OCI-LY1 (cell line): ENCODE measurements at regions not wholly inside any gene's neighbourhood (a gene's known extent, or its start where the extent isn't known, plus 50 kb on each side); places are given as distances from the start of the nearest gene placed in this dataset.
"Not testable (repeated sequence)": the region's sequence is repeated elsewhere in the genome, so short reads cannot be mapped to it uniquely, and the experiment has no call there.

ENCODE experiments used
- H2AFZ ChIP-seq: fragments of 200-600 bp; sonication (generic), shearing (Covaris generic); 2 replicates; pipeline ENCODE4 v1.6.0; 2014; ENCODE audit warnings: antibody characterized with exemption, mild to moderate bottlenecking, low read length
- H3F3A ChIP-seq: fragments of 200-600 bp; sonication (generic), shearing (Covaris generic); 2 replicates; pipeline ENCODE4 v1.6.0; 2014; ENCODE audit warnings: mild to moderate bottlenecking, antibody characterized with exemption, low read length, moderate library complexity; ENCODE audit not compliant: insufficient read depth
- H3K27ac ChIP-seq: fragments of 200-600 bp; sonication (generic); 2 replicates; pipeline ENCODE4 v1.5.1; 2014; ENCODE audit warnings: low read length, mixed run types, mild to moderate bottlenecking, low read depth; ENCODE audit not compliant: poor library complexity, severe bottlenecking
- H3K27me3 ChIP-seq: fragments of 200-600 bp; sonication (generic); 2 replicates; pipeline ENCODE4 v1.6.0; 2014; ENCODE audit warnings: antibody characterized with exemption, mild to moderate bottlenecking, low read length, moderate library complexity; ENCODE audit not compliant: insufficient read depth
- H3K36me3 ChIP-seq: fragments of 200-600 bp; sonication (generic); 2 replicates; pipeline ENCODE4 v1.6.1; 2014; ENCODE audit warnings: mild to moderate bottlenecking, antibody characterized with exemption, low read length, moderate library complexity, mixed read lengths; ENCODE audit not compliant: insufficient read depth
- H3K4me1 ChIP-seq: fragments of 200-600 bp; sonication (generic); 2 replicates; pipeline ENCODE4 v1.5.1; 2014; ENCODE audit warnings: mild to moderate bottlenecking, low read length, moderate library complexity; ENCODE audit not compliant: insufficient read depth, severe bottlenecking
- H3K4me2 ChIP-seq: fragments of 200-600 bp; sonication (generic), shearing (Covaris generic); 2 replicates; pipeline ENCODE4 v1.6.1; 2014; ENCODE audit warnings: low read length
- H3K4me3 ChIP-seq: fragments of 200-600 bp; sonication (generic); 2 replicates; pipeline ENCODE4 v1.5.1; 2014; ENCODE audit warnings: low read length, low read depth, mild to moderate bottlenecking, mixed read lengths; ENCODE audit not compliant: poor library complexity, severe bottlenecking
- H3K79me2 ChIP-seq: fragments of 200-600 bp; shearing (Covaris generic); 2 replicates; pipeline ENCODE4 v1.6.1; 2016; ENCODE audit warnings: mixed run types, low read length, mixed read lengths; ENCODE audit not compliant: insufficient read depth
- H3K9ac ChIP-seq: fragments of 200-600 bp; sonication (generic), shearing (Covaris generic); 2 replicates; pipeline ENCODE4 v1.6.1; 2014; ENCODE audit warnings: mild to moderate bottlenecking, low read length, mixed read lengths
- H3K9me2 ChIP-seq: fragments of 200-600 bp; sonication (generic), shearing (Covaris generic); 2 replicates; pipeline ENCODE4 v1.6.1; 2014; ENCODE audit warnings: low read depth, mild to moderate bottlenecking, low read length, mixed read lengths
- H3K9me3 ChIP-seq: fragments of 200-600 bp; shearing (Covaris generic); 2 replicates; pipeline ENCODE4 v1.6.1; 2014; ENCODE audit warnings: low read length, mixed read lengths
- H4K20me1 ChIP-seq: fragments of 200-600 bp; sonication (generic), shearing (Covaris generic); 2 replicates; pipeline ENCODE4 v1.6.0; 2016; ENCODE audit warnings: mild to moderate bottlenecking, low read length; ENCODE audit not compliant: insufficient read depth
- CTCF ChIP-seq: fragments of 200-600 bp; sonication (generic), shearing (Covaris generic); IDR thresholded peaks from 2 replicates; pipeline ENCODE4 v1.5.1; 2017; ENCODE audit warnings: mild to moderate bottlenecking, antibody characterized with exemption, low read length, moderate library complexity, mixed read lengths
- EZH2 ChIP-seq: fragments of 200-600 bp; sonication (generic), shearing (Covaris generic); IDR thresholded peaks from 2 replicates; pipeline ENCODE4 v1.8.0; 2017; ENCODE audit warnings: borderline replicate concordance, mixed run types, mild to moderate bottlenecking, antibody characterized with exemption, low read length, moderate library complexity, mixed read lengths

GRCh38 chr14:98008381-98009113, 1211.4 kb downstream of the VRK1 start:
- Histone ChIP-seq H3K27me3 (no peaks in the 10 kb centered on the region), H3K4me2 (no peak overlapping the region), H3K4me1 (no peaks in the 10 kb centered on the region), H3K9me2 (no peaks in the 10 kb centered on the region), H3K36me3 (no peaks in the 10 kb centered on the region), H3K9me3 (no peaks in the 10 kb centered on the region), H3K9ac (no peak overlapping the region), H3K27ac (no peak overlapping the region), H3K4me3 (no peak overlapping the region), H2AFZ (no peak overlapping the region), H4K20me1 (no peaks in the 10 kb centered on the region), H3K79me2 (no peaks in the 10 kb centered on the region), H3F3A (no peaks in the 10 kb centered on the region)
- no peak for TF ChIP-seq CTCF
- TF ChIP-seq EZH2 = no peak

- H3K4me1 ChIP-seq, H3K4me2 ChIP-seq, H4K20me1 ChIP-seq, H3K27ac ChIP-seq, H3K9me2 ChIP-seq, H3K9me3 ChIP-seq, H3K4me3 ChIP-seq, H2AFZ ChIP-seq, H3K27me3 ChIP-seq, H3K79me2 ChIP-seq, H3K9ac ChIP-seq, H3K36me3 ChIP-seq, H3F3A ChIP-seq: not testable (repeated sequence)
Measured at GRCh38 chr14:98009177-98009576, 1212.0 kb downstream of the VRK1 start.

GRCh38 chr14:98010784-98011183, 1213.6 kb downstream of the VRK1 start:
- H3K27ac ChIP-seq = no peak overlapping the region
- no peak overlapping the region for H2AFZ ChIP-seq

More at GRCh38 chr14:98010784-98011183, 1213.6 kb downstream of the VRK1 start:
- TF ChIP-seq CTCF (no peak), EZH2 (no peak)
- Histone ChIP-seq H3F3A (no peaks in the 10 kb centered on the region), H3K9me2 (no peaks in the 10 kb centered on the region), H3K9me3 (no peaks in the 10 kb centered on the region), H3K4me3 (no peak overlapping the region), H3K36me3 (no peaks in the 10 kb centered on the region), H3K9ac (no peak overlapping the region), H3K4me2 (no peak overlapping the region), H3K4me1 (no peaks in the 10 kb centered on the region), H4K20me1 (no peaks in the 10 kb centered on the region), H3K79me2 (no peaks in the 10 kb centered on the region), H3K27me3 (no peaks in the 10 kb centered on the region)
